HG02981 (cell line): ENCODE measurements at regions not wholly inside any gene's neighbourhood (a gene's known extent, or its start where the extent isn't known, plus 50 kb on each side); places are given as distances from the start of the nearest gene placed in this dataset.
"Not testable (repeated sequence)": the region's sequence is repeated elsewhere in the genome, so short reads cannot be mapped to it uniquely, and the experiment has no call there.

ENCODE experiments used
- ATAC-seq: cut with Tn5 transposase; IDR thresholded peaks from one replicate; pipeline ENCODE4 v1.9.1; 2021; ENCODE audit warnings: mild to moderate bottlenecking, moderate library complexity; ENCODE audit not compliant: unreplicated experiment

GRCh38 chr11:129631201-129631600 lies 184.4 kb upstream of the TMEM45B start:
- no peak for ATAC-seq

GRCh38 chr11:129636926-129637325 lies 178.7 kb upstream of the TMEM45B start:
- no peak for ATAC-seq

DNA sequence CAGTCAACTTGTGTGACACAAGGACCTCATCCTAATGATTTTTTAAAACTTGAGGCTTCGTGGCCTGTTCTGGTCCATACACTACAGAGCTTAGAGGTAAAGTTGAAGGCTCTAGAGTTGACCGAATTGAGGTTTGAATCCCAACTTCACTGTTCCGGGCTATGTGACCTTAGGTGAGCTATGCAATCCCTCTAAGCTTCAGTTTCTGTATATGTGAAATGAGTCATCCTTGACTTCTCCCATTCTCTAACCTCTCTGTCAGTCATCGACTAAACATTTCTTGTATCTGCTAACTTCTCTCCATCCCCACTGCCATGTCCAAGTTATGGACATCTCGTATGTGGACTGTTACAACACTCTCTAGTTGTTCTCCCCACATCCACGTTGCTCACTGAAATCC lies 178.2 kb upstream of the TMEM45B start:
- no peak for ATAC-seq

GRCh38 chr11:129637983-129638776 lies 177.5 kb upstream of the TMEM45B start:
- no peak for ATAC-seq

DNA sequence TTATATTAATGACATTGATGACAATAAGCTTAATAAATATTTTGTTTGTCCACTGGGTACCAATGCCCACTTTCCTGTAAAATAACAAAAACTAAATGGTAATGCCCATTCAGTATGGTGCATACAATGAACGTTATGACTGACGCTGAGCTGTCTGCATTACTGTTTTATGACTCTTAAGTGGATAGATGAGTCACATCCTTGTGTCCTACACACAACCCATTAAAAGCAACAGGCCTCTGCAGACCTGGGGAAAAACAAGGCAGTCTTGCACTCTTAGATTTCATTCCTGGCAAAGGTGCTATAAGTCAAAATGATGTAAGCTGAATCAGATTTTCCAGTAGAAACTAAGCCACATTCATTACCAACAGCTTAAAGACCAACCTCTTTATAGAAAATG lies 176.3 kb upstream of the TMEM45B start:
- no peak for ATAC-seq

DNA sequence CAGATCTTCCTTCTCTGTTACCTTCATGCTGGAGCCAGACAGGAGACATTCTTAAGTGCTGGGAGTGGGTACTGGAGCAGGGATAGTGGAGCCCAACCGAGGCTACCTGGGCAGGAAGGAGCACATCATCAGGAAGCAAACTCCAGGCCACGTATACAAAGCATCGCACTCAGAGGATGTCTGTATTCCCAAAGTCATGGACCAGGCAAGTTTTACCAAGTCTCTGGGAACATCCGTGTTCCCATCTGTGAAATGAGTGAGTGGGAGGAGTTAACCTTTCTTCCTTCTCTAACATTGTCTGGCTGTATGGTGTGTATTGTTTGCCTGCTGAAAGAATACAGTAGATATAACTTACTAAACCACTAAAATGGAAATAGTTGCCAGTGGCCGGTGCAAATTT lies 175.0 kb upstream of the TMEM45B start:
- no peak for ATAC-seq

DNA sequence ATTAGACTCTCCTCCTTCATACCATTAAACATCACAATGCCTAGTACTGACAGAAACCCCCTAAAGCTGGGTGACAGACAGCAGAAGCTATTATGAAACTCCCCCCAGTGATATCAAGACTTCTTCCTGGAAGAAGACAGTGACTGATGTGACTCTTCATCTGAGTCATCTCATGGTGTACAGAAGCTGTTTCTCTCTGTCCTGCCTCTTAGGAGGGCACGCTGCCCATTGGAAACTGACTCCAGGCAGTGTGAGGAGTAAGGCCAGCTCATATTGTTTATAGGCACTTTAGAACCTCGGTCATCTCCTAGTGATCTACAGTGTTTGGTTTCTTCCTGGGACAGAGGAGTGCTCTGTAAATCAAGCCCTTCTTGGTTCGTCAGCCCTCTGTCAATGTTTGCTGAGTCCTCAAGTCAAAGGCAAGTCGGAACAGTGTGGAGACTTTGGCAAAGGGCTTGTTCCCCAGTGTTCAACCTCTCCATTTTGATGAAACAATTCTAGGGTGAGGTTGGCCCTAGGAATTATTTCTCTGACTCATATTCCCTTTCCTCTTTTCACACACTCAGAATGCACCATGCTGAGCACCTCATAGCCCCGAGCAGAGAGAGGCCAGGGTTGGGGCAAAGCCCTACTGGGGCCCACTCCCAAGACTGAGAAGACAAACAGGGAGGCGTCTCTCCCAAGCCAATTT lies 172.5 kb upstream of the TMEM45B start:
- no peak for ATAC-seq

DNA sequence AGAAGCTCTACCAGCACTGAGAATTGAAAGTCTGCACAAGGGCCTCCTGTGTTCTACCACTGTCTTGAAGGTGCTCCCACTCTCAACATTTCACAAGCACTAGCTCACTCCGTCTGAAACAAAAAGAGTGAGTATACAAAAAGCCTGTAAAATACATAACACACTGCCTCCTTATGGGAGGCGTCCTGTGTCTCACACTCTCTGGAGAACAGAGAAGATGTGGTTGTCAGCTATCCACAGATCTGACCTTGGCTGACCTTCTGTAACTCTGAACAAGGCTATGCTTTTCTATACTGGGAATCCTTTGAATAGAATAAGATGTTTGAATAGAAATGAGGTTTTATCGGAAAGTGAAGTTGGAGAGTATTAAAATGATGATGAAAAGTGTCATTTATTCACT lies 171.3 kb upstream of the TMEM45B start:
- no peak for ATAC-seq

- no peak for ATAC-seq
Measured at GRCh38 chr11:129645943-129646342, 169.7 kb upstream of the TMEM45B start.

- not testable (repeated sequence) for ATAC-seq
Measured at GRCh38 chr11:129650044-129650443, 165.6 kb upstream of the TMEM45B start.

DNA sequence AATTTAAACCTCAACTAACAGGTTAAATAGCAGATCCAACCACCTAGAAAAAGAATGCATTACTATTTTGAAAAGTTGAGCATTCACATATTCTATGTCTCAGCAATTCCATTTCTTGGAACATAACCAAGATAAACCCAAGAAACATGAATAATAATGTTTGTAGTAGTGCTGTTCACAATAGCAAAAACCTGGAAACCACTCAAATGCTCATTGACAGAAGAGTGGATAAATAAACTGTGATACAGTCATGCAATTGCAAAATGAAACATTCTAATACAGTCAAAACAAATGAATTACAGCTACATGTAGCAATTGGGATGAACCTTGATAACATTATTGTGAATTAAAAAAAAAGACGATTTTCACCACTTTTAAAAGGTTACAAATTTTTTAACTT lies 162.8 kb upstream of the TMEM45B start:
- ATAC-seq, result no peak

- no peak for ATAC-seq
Measured at GRCh38 chr11:129655247-129655832, 160.3 kb upstream of the TMEM45B start.

DNA sequence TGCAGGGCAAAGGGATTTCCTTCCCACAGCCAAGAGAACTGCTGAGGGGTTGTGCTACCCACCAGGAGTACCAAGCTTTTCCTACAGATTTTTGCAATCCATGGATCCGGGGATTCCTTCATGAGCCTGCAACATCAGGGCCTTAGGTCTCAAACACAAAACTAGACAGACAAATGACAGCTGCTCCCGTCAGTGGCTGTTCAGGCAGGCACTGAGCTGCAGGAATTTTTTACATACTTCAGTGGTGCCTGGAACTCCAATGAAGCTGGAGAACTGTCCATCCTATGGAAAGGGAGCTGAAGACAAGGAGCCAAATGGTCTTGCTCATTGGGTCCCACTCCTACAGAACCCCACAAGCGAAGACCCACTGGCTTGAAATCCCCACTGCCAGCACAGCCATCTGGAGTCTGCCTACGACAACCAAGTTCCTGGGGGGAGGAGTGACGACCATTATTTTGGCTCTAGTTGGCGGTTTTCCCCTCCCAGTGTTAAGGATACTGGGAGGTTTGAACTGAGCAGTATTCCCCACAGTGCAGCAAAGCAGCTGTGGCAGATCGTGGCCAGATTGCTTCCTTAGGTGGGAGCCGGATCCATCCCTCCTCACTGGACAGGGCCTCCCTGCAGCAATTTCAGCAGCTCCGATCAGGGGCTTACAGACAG lies 157.7 kb upstream of the TMEM45B start:
- ATAC-seq, result no peak

DNA sequence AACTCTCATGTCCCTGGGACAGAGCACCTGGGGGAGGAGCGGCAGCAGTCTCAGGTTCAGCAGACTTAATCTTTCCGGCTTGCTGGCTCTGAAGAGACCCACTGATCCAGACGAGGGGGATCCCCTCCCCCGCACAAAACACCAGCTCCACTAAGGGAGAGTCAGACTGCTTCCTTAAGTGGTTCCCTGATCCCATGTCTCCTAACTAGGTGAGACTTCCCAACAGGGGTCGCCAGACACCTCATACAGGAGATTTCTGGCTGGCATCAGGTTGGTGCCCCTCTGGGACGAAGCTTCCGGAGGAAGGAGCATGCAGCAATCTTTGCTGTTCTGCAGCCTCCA lies 157.2 kb upstream of the TMEM45B start:
- ATAC-seq, result no peak

- ATAC-seq, result no peak
Measured at GRCh38 chr11:129680907-129681306, 134.7 kb upstream of the TMEM45B start.

GRCh38 chr11:129681344-129682114 lies 134.1 kb upstream of the TMEM45B start:
- no peak for ATAC-seq

DNA sequence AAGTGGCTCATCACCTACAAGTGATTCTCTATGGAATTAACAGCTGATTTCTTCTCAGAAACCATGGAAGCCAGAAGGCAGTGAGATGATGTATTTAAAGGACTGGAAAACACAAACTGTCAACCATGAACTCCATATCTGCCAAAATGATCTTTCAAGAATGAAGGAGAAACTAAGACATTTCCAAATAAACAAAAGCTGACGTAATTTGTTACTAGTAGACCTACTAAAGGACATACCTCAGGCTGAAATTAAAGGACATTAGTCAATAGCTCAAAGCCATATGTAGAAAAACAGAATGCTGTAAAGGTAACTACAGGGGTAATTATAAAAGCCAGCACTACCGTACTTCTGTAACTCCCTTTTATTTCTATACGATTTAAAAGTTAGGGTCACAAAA lies 129.4 kb upstream of the TMEM45B start:
- no peak for ATAC-seq

DNA sequence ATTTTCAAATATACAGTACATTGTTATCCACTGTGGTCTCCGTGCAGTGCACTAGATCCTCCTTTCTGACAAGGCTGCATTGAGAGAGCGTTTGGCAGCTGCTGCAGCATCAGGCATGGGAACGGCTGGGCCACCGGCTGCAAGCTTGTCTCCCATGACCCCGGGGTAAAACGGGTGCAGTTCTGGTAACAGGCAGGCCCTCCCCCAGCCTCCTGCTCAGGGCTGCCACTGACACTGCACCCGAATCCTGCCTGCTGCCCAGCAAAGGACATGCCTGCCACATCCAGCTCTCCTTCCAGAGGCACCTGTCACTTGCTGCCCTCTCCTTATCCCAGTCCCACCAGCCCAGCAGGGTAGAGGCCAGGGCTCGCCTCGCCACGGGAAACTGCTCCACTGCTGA lies 124.5 kb upstream of the TMEM45B start:
- no peak for ATAC-seq

DNA sequence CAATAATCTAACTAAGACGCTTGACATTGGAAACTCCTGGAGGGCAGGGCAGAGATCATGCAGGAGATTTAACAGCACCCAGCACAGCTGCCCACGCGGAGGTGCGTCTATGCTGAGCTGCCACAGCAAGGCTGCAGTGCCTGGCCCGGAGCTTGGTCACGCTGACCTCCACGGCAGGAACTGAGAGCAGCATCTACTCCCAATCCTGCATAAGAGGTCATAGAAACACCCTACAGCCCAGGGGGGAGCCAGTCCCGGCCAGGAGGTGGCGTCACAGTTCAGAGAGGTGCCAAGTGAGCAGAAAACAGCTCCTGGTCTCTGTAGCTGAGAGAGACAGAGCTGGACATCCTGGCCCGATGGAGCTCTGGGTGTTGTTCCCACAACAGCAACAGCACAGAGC lies 121.1 kb upstream of the TMEM45B start:
- no peak for ATAC-seq

GRCh38 chr11:129694966-129695365 lies 120.7 kb upstream of the TMEM45B start:
- no peak for ATAC-seq
